Activated CD8-positive, alpha-beta memory T cell treated with anti-CD3 and anti-CD28 coated beads, Interleukin-2, amount 50 U/mL, for 24 hours (primary cell): ENCODE measurements at regions not wholly inside any gene's neighbourhood (a gene's known extent, or its start where the extent isn't known, plus 50 kb on each side); places are given as distances from the start of the nearest gene placed in this dataset.

Experiments
- DNase-seq: peaks from one replicate; pipeline ENCODE4 v3.0.0-alpha.2; 2020; ENCODE audit errors: extremely low read depth

- no peak for DNase-seq
These were observed 139.5 kb downstream of the PFKFB3 start for GRCh38 chr10:6342096-6342685.

- DNase-seq, result no peak
These were observed 140.7 kb downstream of the PFKFB3 start for GRCh38 chr10:6343305-6344010.

- DNase-seq, result no peak
These were observed 142.7 kb downstream of the PFKFB3 start for GRCh38 chr10:6345404-6345803.

- no peak for DNase-seq
These were observed 143.9 kb downstream of the PFKFB3 start for GRCh38 chr10:6346631-6347030.

- peak; percentile 35 for DNase-seq
These were observed 144.7 kb downstream of the PFKFB3 start for GRCh38 chr10:6347391-6347951.

- peak; percentile 68 for DNase-seq
These were observed 145.6 kb downstream of the PFKFB3 start for GRCh38 chr10:6348096-6348874.

- no peak for DNase-seq
These were observed 147.3 kb downstream of the PFKFB3 start for GRCh38 chr10:6349846-6350535.

- no peak for DNase-seq
These were observed 147.9 kb downstream of the PFKFB3 start for GRCh38 chr10:6350609-6351008.

GRCh38 chr10:6351495-6351894, 148.8 kb downstream of the PFKFB3 start:
- DNase-seq, result no peak

GRCh38 chr10:6353526-6353925, 150.8 kb downstream of the PFKFB3 start:
- DNase-seq, result no peak

GRCh38 chr10:6354168-6354772, 151.5 kb downstream of the PFKFB3 start:
- no peak for DNase-seq

GRCh38 chr10:6356280-6356793, 153.6 kb downstream of the PFKFB3 start:
- no peak for DNase-seq

- no peak for DNase-seq
These were observed 159.1 kb downstream of the PFKFB3 start for GRCh38 chr10:6361869-6362268.

GRCh38 chr10:6362879-6363278, 160.1 kb downstream of the PFKFB3 start:
- DNase-seq, result no peak

GRCh38 chr10:6363511-6363910, 160.8 kb downstream of the PFKFB3 start:
- DNase-seq, result no peak

GRCh38 chr10:6364283-6364682, 161.6 kb downstream of the PFKFB3 start:
- DNase-seq, result no peak

- DNase-seq, result no peak
These were observed 162.2 kb downstream of the PFKFB3 start for GRCh38 chr10:6364893-6365292.

- no peak for DNase-seq
These were observed 162.7 kb downstream of the PFKFB3 start for GRCh38 chr10:6365384-6365783.
